GM12801 (cell line): ENCODE measurements at regions not wholly inside any gene's neighbourhood (a gene's known extent, or its start where the extent isn't known, plus 50 kb on each side); places are given as distances from the start of the nearest gene placed in this dataset.

Experiments used
- CTCF ChIP-seq: IDR thresholded peaks from one replicate; pipeline ENCODE4 v1.5.1; 2011; ENCODE audit warnings: control low read depth; ENCODE audit not compliant: insufficient read length; ENCODE audit errors: extremely low read depth

- TF ChIP-seq CTCF = no peak
Observed at GRCh38 chr1:5571861-5572401, 420.3 kb downstream of the NPHP4 start.

GRCh38 chr1:5571438-5571837, 420.8 kb downstream of the NPHP4 start:
- TF ChIP-seq CTCF = no peak

DNA sequence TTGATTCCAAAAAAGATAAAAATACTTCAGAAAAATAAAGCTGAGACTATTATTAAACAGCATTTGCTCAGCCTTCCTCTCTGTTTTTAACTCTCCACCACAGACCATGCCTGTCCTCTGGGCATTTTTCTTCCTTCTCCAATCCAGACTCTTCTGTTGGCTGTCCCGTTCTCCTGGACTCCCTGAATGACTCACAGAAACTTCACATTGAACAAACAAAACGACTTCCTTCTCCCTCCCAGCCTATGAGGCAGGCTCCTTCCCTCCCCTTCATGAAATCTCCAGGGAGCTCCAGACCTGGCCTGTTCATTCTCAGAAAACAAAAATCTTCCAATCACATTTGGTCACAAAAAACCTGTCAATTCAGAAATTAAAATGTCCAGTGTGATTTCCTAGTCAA, 421.3 kb downstream of the NPHP4 start:
- TF ChIP-seq CTCF = no peak

DNA sequence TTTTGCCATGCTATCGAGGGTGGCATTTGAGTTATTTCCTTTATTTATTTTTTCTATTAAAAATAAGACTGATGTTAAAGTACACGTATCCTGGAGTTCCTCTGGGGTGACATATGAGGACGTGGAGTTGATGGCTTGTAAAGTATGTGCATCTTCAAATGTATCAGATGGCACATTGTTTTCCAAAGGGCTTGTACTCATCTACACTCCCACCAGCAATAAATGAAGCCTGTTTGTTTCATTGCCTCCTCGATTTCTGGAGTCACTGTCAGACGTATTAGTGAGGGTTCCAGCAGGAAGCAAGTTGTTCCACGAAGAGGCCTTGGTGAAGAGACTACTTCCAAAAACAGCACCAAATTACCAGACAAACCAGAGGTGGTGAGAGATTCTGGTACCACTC, 423.9 kb downstream of the NPHP4 start:
- no peak for TF ChIP-seq CTCF

- TF ChIP-seq CTCF = no peak
Observed at GRCh38 chr1:5567839-5568238, 424.4 kb downstream of the NPHP4 start.

- no peak for TF ChIP-seq CTCF
Observed at GRCh38 chr1:5566924-5567323, 425.3 kb downstream of the NPHP4 start.

GRCh38 chr1:5565281-5566125, 426.7 kb downstream of the NPHP4 start:
- no peak for TF ChIP-seq CTCF
